Activated effector memory CD4-positive, alpha-beta T cell treated with Interleukin-2 at 50 U/mL for 16 hours (primary cell): ENCODE measurements at regions not wholly inside any gene's neighbourhood (a gene's known extent, or its start where the extent isn't known, plus 50 kb on each side); places are given as distances from the start of the nearest gene placed in this dataset.

ENCODE experiments used
- DNase-seq: peaks from one replicate; pipeline ENCODE4 v3.0.0-alpha.2; 2020

- no peak for DNase-seq
Observed at GRCh38 chr5:96282020-96282419, 151.0 kb downstream of the PCSK1 start.

- DNase-seq, result no peak
Observed at GRCh38 chr5:96280946-96281393, 152.1 kb downstream of the PCSK1 start.

- DNase-seq, result no peak
Observed at GRCh38 chr5:96279801-96280542, 153.1 kb downstream of the PCSK1 start.

GRCh38 chr5:96278981-96279380 is 154.1 kb downstream of the PCSK1 start:
- DNase-seq, result no peak

GRCh38 chr5:96275051-96275450 is 158.0 kb downstream of the PCSK1 start:
- DNase-seq, result no peak

GRCh38 chr5:96265487-96265886 is 167.6 kb downstream of the PCSK1 start:
- DNase-seq, result no peak

GRCh38 chr5:96264047-96264446 is 169.0 kb downstream of the PCSK1 start:
- DNase-seq, result no peak

GRCh38 chr5:96262105-96262504 is 170.9 kb downstream of the PCSK1 start:
- DNase-seq, result no peak

- DNase-seq, result no peak
Observed at GRCh38 chr5:96260009-96260408, 173.0 kb downstream of the PCSK1 start.

GRCh38 chr5:96259151-96259772 is 173.8 kb downstream of the PCSK1 start:
- no peak for DNase-seq

- DNase-seq, result no peak
Observed at GRCh38 chr5:96258692-96259091, 174.4 kb downstream of the PCSK1 start.

GRCh38 chr5:96257904-96258303 is 175.1 kb downstream of the PCSK1 start:
- no peak for DNase-seq

GRCh38 chr5:96256795-96257470 is 176.1 kb downstream of the PCSK1 start:
- DNase-seq, result no peak

GRCh38 chr5:96254980-96255691 is 177.9 kb downstream of the PCSK1 start:
- no peak for DNase-seq

GRCh38 chr5:96253140-96253539 is 179.9 kb downstream of the PCSK1 start:
- DNase-seq, result no peak

GRCh38 chr5:96252596-96252995 is 180.5 kb downstream of the PCSK1 start:
- DNase-seq, result no peak

- no peak for DNase-seq
Observed at GRCh38 chr5:96250782-96251181, 182.3 kb downstream of the PCSK1 start.

GRCh38 chr5:96248131-96248530 is 184.9 kb downstream of the PCSK1 start:
- DNase-seq, result no peak

- no peak for DNase-seq
Observed at GRCh38 chr5:96247708-96248107, 185.3 kb downstream of the PCSK1 start.

- no peak for DNase-seq
Observed at GRCh38 chr5:96247097-96247701, 185.8 kb downstream of the PCSK1 start.

- DNase-seq, result no peak
Observed at GRCh38 chr5:96245140-96246091, 187.6 kb downstream of the PCSK1 start.

GRCh38 chr5:96244696-96245095 is 188.4 kb downstream of the PCSK1 start:
- DNase-seq, result no peak
